ENCODE measurements at regions not wholly inside any gene's neighbourhood (a gene's known extent, or its start where the extent isn't known, plus 50 kb on each side); places are given as distances from the start of the nearest gene placed in this dataset.

GRCh38 chr4:157907226-157907946 is 265.4 kb downstream of the GASK1B start:
- in situ Hi-C loops (cut with HindIII; ENCODE audit: low sequenced_read_pairs): no loop called here
- DNase-seq (ENCODE audit: low read depth, low spot score): no peak

GRCh38 chr4:157898836-157899605 is 273.8 kb downstream of the GASK1B start:
- no peak for TF ChIP-seq CTCF (IDR thresholded peaks at IDR 0.05; ENCODE audit: low read depth, low read length)
- in situ Hi-C loops (cut with HindIII; ENCODE audit: low sequenced_read_pairs): no loop called here
- H3K4me3 ChIP-seq (ENCODE audit: low read depth, low read length): no peak overlapping the region
- peak; percentile 58 for DNase-seq (ENCODE audit: low read depth, low spot score)

More at GRCh38 chr4:157907226-157907946, 265.4 kb downstream of the GASK1B start:
- no peak overlapping the region for H3K4me3 ChIP-seq (ENCODE audit: low read depth, low read length)
- TF ChIP-seq CTCF (IDR thresholded peaks at IDR 0.05; ENCODE audit: low read depth, low read length): no peak

DNA sequence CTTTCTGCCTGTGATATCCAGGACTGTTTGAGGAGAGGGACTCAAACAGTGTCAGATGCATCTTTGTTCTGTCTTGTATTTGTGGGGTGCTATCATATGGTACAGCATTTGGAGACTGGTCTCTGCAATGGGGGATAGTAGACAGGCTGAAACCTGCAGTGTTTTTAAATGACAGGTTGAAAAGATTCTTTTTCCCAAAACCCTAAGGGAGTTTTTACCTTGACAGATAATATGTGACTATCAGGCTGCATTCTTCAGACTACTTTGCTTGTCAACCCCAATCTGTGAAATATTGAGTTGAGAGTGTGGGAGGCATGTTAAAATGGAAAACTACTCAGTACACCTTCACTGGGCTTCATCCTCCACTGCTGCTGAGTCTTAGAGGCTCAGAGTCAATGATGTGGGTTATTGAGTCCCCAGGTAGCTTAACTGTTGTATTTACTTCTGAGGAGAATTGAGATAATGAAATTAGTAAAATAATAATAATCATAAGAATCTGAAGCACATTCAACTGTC is 274.9 kb downstream of the GASK1B start:
- H3K4me3 ChIP-seq (ENCODE audit: low read depth, low read length): no peak overlapping the region
- DNase-seq (ENCODE audit: low read depth, low spot score): no peak
- no peak for TF ChIP-seq CTCF (IDR thresholded peaks at IDR 0.05; ENCODE audit: low read depth, low read length)
- in situ Hi-C loops (cut with HindIII; ENCODE audit: low sequenced_read_pairs): no loop called here

GRCh38 chr4:157896726-157897125 is 276.1 kb downstream of the GASK1B start:
- no peak overlapping the region for H3K4me3 ChIP-seq (ENCODE audit: low read depth, low read length)
- TF ChIP-seq CTCF (IDR thresholded peaks at IDR 0.05; ENCODE audit: low read depth, low read length): no peak
- no peak for DNase-seq (ENCODE audit: low read depth, low spot score)
- in situ Hi-C loops (cut with HindIII; ENCODE audit: low sequenced_read_pairs): no loop called here

DNA sequence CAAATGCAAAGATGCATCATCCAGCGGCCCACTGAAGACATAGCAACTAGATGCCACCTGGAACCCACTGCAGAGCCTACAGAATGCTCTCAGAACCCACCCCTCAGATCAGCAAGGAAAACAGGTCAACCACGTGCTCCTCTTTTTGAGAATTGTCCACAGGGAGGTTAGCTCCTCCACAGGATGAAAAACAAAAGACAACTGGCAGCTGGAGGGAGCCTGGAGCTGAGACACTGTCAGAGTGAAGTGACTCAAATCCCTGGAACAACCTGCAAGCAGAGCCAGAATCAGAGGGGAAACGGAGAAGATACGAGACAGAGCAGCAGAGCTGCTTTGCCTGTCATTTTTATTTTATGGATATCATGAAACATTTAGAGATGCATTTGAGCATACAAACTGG is 277.6 kb downstream of the GASK1B start:
- no peak for DNase-seq (ENCODE audit: low read depth, low spot score)
- TF ChIP-seq CTCF (IDR thresholded peaks at IDR 0.05; ENCODE audit: low read depth, low read length): no peak
- no peak overlapping the region for H3K4me3 ChIP-seq (ENCODE audit: low read depth, low read length)
- in situ Hi-C loops (cut with HindIII; ENCODE audit: low sequenced_read_pairs): no loop called here

- H3K4me3 ChIP-seq (ENCODE audit: low read depth, low read length): no peak overlapping the region
- in situ Hi-C loops (cut with HindIII; ENCODE audit: low sequenced_read_pairs): no loop called here
- DNase-seq (ENCODE audit: low read depth, low spot score): no peak
- TF ChIP-seq CTCF (IDR thresholded peaks at IDR 0.05; ENCODE audit: low read depth, low read length): no peak
Observed at GRCh38 chr4:157889788-157890187, 283.0 kb downstream of the GASK1B start.

All from astrocyte of the spinal cord (primary cell).